Immature natural killer cell (primary cell): ENCODE measurements at regions not wholly inside any gene's neighbourhood (a gene's known extent, or its start where the extent isn't known, plus 50 kb on each side); places are given as distances from the start of the nearest gene placed in this dataset.

Experiments used
- DNase-seq, 3 donors: peaks; one replicate each; pipeline ENCODE4 v3.0.0; 2022; ENCODE audit warnings: mixed read lengths in 1 of 3
- H3K27ac Mint-ChIP-seq, 6 donors: one replicate each; pipeline ENCODE4 v1.8.0; 2020; ENCODE audit warnings: mixed read lengths in 6 of 6, mild to moderate bottlenecking in 5 of 6, inconsistent platforms in 4 of 6, moderate library complexity in 3 of 6
- H3K27me3 Mint-ChIP-seq, 3 donors: one replicate each; pipeline ENCODE4 v1.8.0; 2020 to 2021; ENCODE audit warnings: low read depth in 3 of 3, mild to moderate bottlenecking in 3 of 3, mixed read lengths in 3 of 3, moderate library complexity in 3 of 3, inconsistent platforms in 1 of 3
- H3K36me3 Mint-ChIP-seq, 3 donors: one replicate each; pipeline ENCODE4 v1.8.0; 2020; ENCODE audit warnings: mixed read lengths in 3 of 3, inconsistent platforms in 2 of 3, mild to moderate bottlenecking in 2 of 3
- H3K4me1 Mint-ChIP-seq, 2 donors: one replicate each; pipeline ENCODE4 v1.8.0; 2020; ENCODE audit warnings: inconsistent platforms in 2 of 2, mild to moderate bottlenecking in 2 of 2, mixed read lengths in 2 of 2, moderate library complexity in 1 of 2
- H3K4me3 Mint-ChIP-seq, 5 donors: one replicate each; pipeline ENCODE4 v1.8.0; 2020; ENCODE audit warnings: mild to moderate bottlenecking in 5 of 5, mixed read lengths in 5 of 5, inconsistent platforms in 3 of 5, moderate library complexity in 3 of 5
- H3K9me3 Mint-ChIP-seq, 6 donors: one replicate each; pipeline ENCODE4 v1.8.0; 2020; ENCODE audit warnings: mild to moderate bottlenecking in 6 of 6, mixed read lengths in 6 of 6, inconsistent platforms in 4 of 6, moderate library complexity in 3 of 6

- Mint-ChIP-seq H3K4me1 (no peaks in the 10 kb centered on the region), H3K27ac (no peak overlapping the region)
These were observed 290.5 kb upstream of the MANEA start for GRCh38 chr6:95286874-95287273.

GRCh38 chr6:95288251-95288650, 289.1 kb upstream of the MANEA start:
- no peaks in the 10 kb centered on the region for H3K4me1 Mint-ChIP-seq
- no peaks in the 10 kb centered on the region for H3K27me3 Mint-ChIP-seq
- no peak overlapping the region for H3K27ac Mint-ChIP-seq
- peaks cover 0 to 8% (median 3%) of the 10 kb centered on the region in 6 donors for H3K9me3 Mint-ChIP-seq
- no peak for DNase-seq
- H3K36me3 Mint-ChIP-seq = no peaks in the 10 kb centered on the region
- no peak overlapping the region for H3K4me3 Mint-ChIP-seq

More at GRCh38 chr6:95286874-95287273, 290.5 kb upstream of the MANEA start:
- H3K36me3 Mint-ChIP-seq = no peaks in the 10 kb centered on the region
- H3K4me3 Mint-ChIP-seq = no peak overlapping the region
- DNase-seq = no peak
- peaks cover 0 to 8% (median 4%) of the 10 kb centered on the region in 6 donors for H3K9me3 Mint-ChIP-seq
- H3K27me3 Mint-ChIP-seq = peaks cover 0 to 2% (median 0%) of the 10 kb centered on the region in 3 donors

GRCh38 chr6:95292011-95292410, 285.3 kb upstream of the MANEA start:
- no peak overlapping the region for H3K27ac Mint-ChIP-seq
- no peak overlapping the region for H3K4me3 Mint-ChIP-seq
- no peaks in the 10 kb centered on the region for H3K27me3 Mint-ChIP-seq
- peaks cover 0 to 6% (median 2%) of the 10 kb centered on the region in 6 donors for H3K9me3 Mint-ChIP-seq
- H3K4me1 Mint-ChIP-seq = no peaks in the 10 kb centered on the region
- H3K36me3 Mint-ChIP-seq = no peaks in the 10 kb centered on the region
- DNase-seq = no peak

GRCh38 chr6:95293257-95293656, 284.1 kb upstream of the MANEA start:
- no peak overlapping the region for H3K27ac Mint-ChIP-seq
- H3K27me3 Mint-ChIP-seq = no peaks in the 10 kb centered on the region

GRCh38 chr6:95294043-95294442, 283.3 kb upstream of the MANEA start:
- Mint-ChIP-seq H3K9me3 (peaks cover 0 to 7% (median 5%) of the 10 kb centered on the region in 6 donors), H3K4me3 (no peak overlapping the region), H3K27ac (no peak overlapping the region), H3K36me3 (no peaks in the 10 kb centered on the region), H3K27me3 (no peaks in the 10 kb centered on the region), H3K4me1 (no peaks in the 10 kb centered on the region)
- no peak for DNase-seq

More at GRCh38 chr6:95293257-95293656, 284.1 kb upstream of the MANEA start:
- no peaks in the 10 kb centered on the region for H3K36me3 Mint-ChIP-seq
- no peaks in the 10 kb centered on the region for H3K4me1 Mint-ChIP-seq
- H3K4me3 Mint-ChIP-seq = no peak overlapping the region
- no peak for DNase-seq
- H3K9me3 Mint-ChIP-seq = peaks cover 0 to 6% (median 3%) of the 10 kb centered on the region in 6 donors

- H3K4me3 Mint-ChIP-seq = no peak overlapping the region
- no peaks in the 10 kb centered on the region for H3K4me1 Mint-ChIP-seq
- DNase-seq = no peak
- H3K9me3 Mint-ChIP-seq = peaks cover 0 to 18% (median 11%) of the 10 kb centered on the region in 6 donors
- peaks cover 0 to 3% (median 1%) of the 10 kb centered on the region in 3 donors for H3K27me3 Mint-ChIP-seq
- H3K27ac Mint-ChIP-seq = no peak overlapping the region
- no peaks in the 10 kb centered on the region for H3K36me3 Mint-ChIP-seq
These were observed 267.8 kb upstream of the MANEA start for GRCh38 chr6:95309545-95309944.

- H3K27me3 Mint-ChIP-seq = no peaks in the 10 kb centered on the region
- H3K4me3 Mint-ChIP-seq = no peak overlapping the region
- H3K36me3 Mint-ChIP-seq = no peaks in the 10 kb centered on the region
- no peaks in the 10 kb centered on the region for H3K4me1 Mint-ChIP-seq
- no peak for DNase-seq
- H3K9me3 Mint-ChIP-seq = peaks cover 1 to 13% (median 8%) of the 10 kb centered on the region in 6 donors
- H3K27ac Mint-ChIP-seq = no peak overlapping the region
These were observed 259.2 kb upstream of the MANEA start for GRCh38 chr6:95318137-95318536.

- H3K27ac Mint-ChIP-seq = no peak overlapping the region
- no peak overlapping the region for H3K4me3 Mint-ChIP-seq
- no peak for DNase-seq
- H3K27me3 Mint-ChIP-seq = no peaks in the 10 kb centered on the region
- H3K4me1 Mint-ChIP-seq = no peaks in the 10 kb centered on the region
- peaks cover 1 to 22% (median 9%) of the 10 kb centered on the region in 6 donors for H3K9me3 Mint-ChIP-seq
- H3K36me3 Mint-ChIP-seq = no peaks in the 10 kb centered on the region
These were observed 256.2 kb upstream of the MANEA start for GRCh38 chr6:95321126-95321525.

- no peaks in the 10 kb centered on the region for H3K27me3 Mint-ChIP-seq
- H3K4me3 Mint-ChIP-seq = no peak overlapping the region
- no peaks in the 10 kb centered on the region for H3K4me1 Mint-ChIP-seq
- H3K27ac Mint-ChIP-seq = no peak overlapping the region
- peaks cover 0 to 24% (median 10%) of the 10 kb centered on the region in 6 donors for H3K9me3 Mint-ChIP-seq
- DNase-seq = no peak
- H3K36me3 Mint-ChIP-seq = no peaks in the 10 kb centered on the region
These were observed 251.4 kb upstream of the MANEA start for GRCh38 chr6:95325916-95326315.

- no peaks in the 10 kb centered on the region for H3K4me1 Mint-ChIP-seq
- no peak for DNase-seq
- no peak overlapping the region for H3K27ac Mint-ChIP-seq
- no peaks in the 10 kb centered on the region for H3K36me3 Mint-ChIP-seq
- H3K9me3 Mint-ChIP-seq = peaks cover 0 to 21% (median 10%) of the 10 kb centered on the region in 6 donors
- no peaks in the 10 kb centered on the region for H3K27me3 Mint-ChIP-seq
- no peak overlapping the region for H3K4me3 Mint-ChIP-seq
These were observed 249.1 kb upstream of the MANEA start for GRCh38 chr6:95328231-95328630.

GRCh38 chr6:95352064-95352795, 225.1 kb upstream of the MANEA start:
- DNase-seq = no peak
- peaks cover 0 to 11% (median 2%) of the 10 kb centered on the region in 6 donors for H3K9me3 Mint-ChIP-seq
- H3K4me1 Mint-ChIP-seq = no peaks in the 10 kb centered on the region
- no peaks in the 10 kb centered on the region for H3K36me3 Mint-ChIP-seq
- H3K4me3 Mint-ChIP-seq = no peak overlapping the region
- peaks cover 0 to 2% (median 1%) of the 10 kb centered on the region in 3 donors for H3K27me3 Mint-ChIP-seq
- H3K27ac Mint-ChIP-seq = no peak overlapping the region

GRCh38 chr6:95354551-95354950, 222.8 kb upstream of the MANEA start:
- Mint-ChIP-seq H3K9me3 (peaks cover 0 to 11% (median 1%) of the 10 kb centered on the region in 6 donors), H3K27me3 (peaks cover 0 to 2% (median 1%) of the 10 kb centered on the region in 3 donors), H3K27ac (no peak overlapping the region), H3K36me3 (no peaks in the 10 kb centered on the region), H3K4me1 (no peaks in the 10 kb centered on the region), H3K4me3 (no peak overlapping the region)
- no peak for DNase-seq

- H3K36me3 Mint-ChIP-seq = no peaks in the 10 kb centered on the region
- no peak overlapping the region for H3K27ac Mint-ChIP-seq
- H3K4me1 Mint-ChIP-seq = no peaks in the 10 kb centered on the region
- H3K4me3 Mint-ChIP-seq = no peak overlapping the region
- peaks cover 0 to 2% (median 1%) of the 10 kb centered on the region in 3 donors for H3K27me3 Mint-ChIP-seq
- no peak for DNase-seq
- H3K9me3 Mint-ChIP-seq = peaks cover 0 to 11% (median 1%) of the 10 kb centered on the region in 6 donors
These were observed 219.8 kb upstream of the MANEA start for GRCh38 chr6:95357380-95358020.

- no peak for DNase-seq
- H3K27me3 Mint-ChIP-seq = no peaks in the 10 kb centered on the region
- H3K27ac Mint-ChIP-seq = no peak overlapping the region
- H3K4me3 Mint-ChIP-seq = no peak overlapping the region
- H3K36me3 Mint-ChIP-seq = no peaks in the 10 kb centered on the region
- H3K9me3 Mint-ChIP-seq = peaks cover 0 to 3% (median 0%) of the 10 kb centered on the region in 6 donors
- H3K4me1 Mint-ChIP-seq = no peaks in the 10 kb centered on the region
These were observed 213.2 kb upstream of the MANEA start for GRCh38 chr6:95364016-95364604.
